Transverse colon (tissue), 4 donors: ENCODE measurements at regions not wholly inside any gene's neighbourhood (a gene's known extent, or its start where the extent isn't known, plus 50 kb on each side); places are given as distances from the start of the nearest gene placed in this dataset.
"Not testable (repeated sequence)": the region's sequence is repeated elsewhere in the genome, so short reads cannot be mapped to it uniquely, and the experiment has no call there.

Experiments used
- DNase-seq: peaks from one replicate; pipeline ENCODE4 v3.0.0-alpha.2; 2019
- H3K27ac ChIP-seq, 4 donors: fragments of 200-600 bp; sonication (generic); 2 replicates each; pipeline ENCODE4 v1.5.1; 2016 to 2018; ENCODE audit warnings: inconsistent platforms in 4 of 4
- H3K27me3 ChIP-seq: fragments of 200-600 bp; sonication (generic); 2 replicates; pipeline ENCODE4 v1.5.1; 2017; ENCODE audit warnings: inconsistent platforms
- H3K36me3 ChIP-seq, 4 donors: fragments of 200-600 bp; sonication (generic); 2 replicates each; pipeline ENCODE4 v1.5.1; 2017 to 2019; ENCODE audit warnings: inconsistent platforms in 4 of 4
- H3K4me1 ChIP-seq, 4 donors: fragments of 200-600 bp; sonication (generic); 2 replicates each; pipeline ENCODE4 v1.5.1; 2017 to 2020; ENCODE audit warnings: inconsistent platforms in 4 of 4
- H3K4me3 ChIP-seq, 4 donors: fragments of 200-600 bp; sonication (generic); 1 replicate in 1 of 4; 2 replicates in 3 of 4; pipeline versions ENCODE4 v1.5.1 to v1.6.1; 2017 to 2019; ENCODE audit warnings: inconsistent platforms in 4 of 4
- H3K9me3 ChIP-seq, 2 donors: fragments of 200-600 bp; sonication (generic); 2 replicates each; pipeline ENCODE4 v1.5.1; 2017 to 2019; ENCODE audit warnings: inconsistent platforms in 2 of 2
- CTCF ChIP-seq, 5 experiments: fragments of 200-600 bp in 3 of 5; fragments of 450-650 bp in 2 of 5; sonication (generic) in 3 of 5; IDR thresholded peaks; 1 replicate in 2 of 5; 2 replicates in 3 of 5; pipeline ENCODE4 v1.5.1; 2016 to 2017; ENCODE audit warnings: antibody characterized with exemption in 5 of 5, inconsistent platforms in 3 of 5, mild to moderate bottlenecking in 2 of 5, moderate library complexity in 1 of 5
- EP300 ChIP-seq: sonication (generic); formaldehyde crosslinking; IDR thresholded peaks from one replicate; pipeline ENCODE4 v1.6.1; 2017; ENCODE audit warnings: antibody characterized with exemption, low read depth
- POLR2A ChIP-seq: fragments of 450-650 bp; IDR thresholded peaks from one replicate; pipeline ENCODE4 v1.6.1; 2016; ENCODE audit warnings: antibody characterized with exemption, mild to moderate bottlenecking, moderate library complexity
- POLR2AphosphoS5 ChIP-seq, 3 donors: sonication (generic); formaldehyde crosslinking; IDR thresholded peaks; one replicate each; pipeline ENCODE4 v1.6.1; 2016; ENCODE audit warnings: antibody characterized with exemption in 3 of 3
- WGBS, 2 donors: methylation state at CpG; one replicate each; pipeline ENCODE4 v1.1.5; 2018; ENCODE audit warnings: low coverage in 1 of 2; 5-methylcytosine and 5-hydroxymethylcytosine counted together
- in situ Hi-C, 4 donors: fragments of 200-750 bp; cut with MboI; loops; one replicate each; pipeline versions ENCODE4 v1.15.0 to v1.15.1; 2017; ENCODE audit warnings: low sequenced_read_pairs in 3 of 4, low pct_ligation_motif_present in 1 of 4, low pct_unique_long_range_greater_than_20kb in 1 of 4
- intact Hi-C: fragments of 100-400 bp; cut with DNase I; formaldehyde crosslinking; loops from one replicate; pipeline ENCODE4 v1.15.1; 2023; ENCODE audit warnings: low total_unique reads

- intact Hi-C loops: no loop called here
- Histone ChIP-seq H3K4me3 (no peak overlapping the region), H3K36me3 (no peaks in the 10 kb centered on the region), H3K27ac (no peak overlapping the region), H3K9me3 (no peaks in the 10 kb centered on the region), H3K27me3 (no peaks in the 10 kb centered on the region), H3K4me1 (no peaks in the 10 kb centered on the region)
- no peak for DNase-seq
- no peak for TF ChIP-seq POLR2A
- in situ Hi-C loops: no loop called here
Measured at GRCh38 chr7:119896386-119896785, 376.6 kb upstream of the KCND2 start.

DNA sequence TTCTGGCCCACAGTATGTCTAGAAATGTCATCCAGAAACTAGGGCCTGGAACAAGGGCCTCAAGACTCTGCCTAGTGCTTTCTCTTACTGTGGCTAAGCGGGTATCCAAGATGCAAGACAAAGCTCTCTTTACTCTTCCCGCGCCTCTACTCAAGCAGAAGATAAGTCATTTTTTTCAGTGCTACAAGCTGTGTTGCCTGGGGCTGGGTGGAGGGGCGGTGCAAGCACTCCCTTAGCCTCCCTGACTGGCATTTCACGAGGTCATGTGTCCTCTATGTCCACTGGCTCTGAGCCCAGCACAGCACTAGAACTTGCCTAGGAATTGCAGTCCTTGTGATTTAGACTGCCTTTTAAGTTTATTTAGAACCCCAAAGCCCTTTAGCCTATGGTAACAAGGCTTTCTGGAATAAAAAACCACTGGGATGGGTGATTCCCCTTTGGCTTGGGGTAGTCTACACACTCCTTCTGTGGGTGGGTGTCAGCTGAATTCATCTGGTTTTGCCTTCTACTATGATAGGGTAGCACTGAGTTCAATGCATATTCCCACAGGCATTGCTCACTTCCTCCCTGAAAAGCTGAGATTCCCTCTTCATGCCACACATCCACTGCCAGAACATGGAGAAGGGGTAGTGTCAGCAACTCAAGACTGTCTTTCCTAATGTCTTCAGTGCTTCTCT is 371.8 kb upstream of the KCND2 start:
- no peak overlapping the region for H3K4me3 ChIP-seq
- H3K9me3 ChIP-seq: no peaks in the 10 kb centered on the region
- intact Hi-C loops (no loop called here), in situ Hi-C loops (no loop called here)
- no peak for DNase-seq
- 68% methylated on average over 5 of the region's 5 CpGs; no CpG with 5 or more reads in 1 of the 2 donors for WGBS, 2 donors
- no peaks in the 10 kb centered on the region for H3K36me3 ChIP-seq
- no peaks in the 10 kb centered on the region for H3K27me3 ChIP-seq
- H3K27ac ChIP-seq: no peak overlapping the region
- TF ChIP-seq POLR2AphosphoS5 (IDR thresholded peaks at IDR 0.05): no peak
- no peak for TF ChIP-seq POLR2A
- TF ChIP-seq CTCF (IDR thresholded peaks at IDR 0.05): no peak
- TF ChIP-seq EP300: no peak
- H3K4me1 ChIP-seq: no peaks in the 10 kb centered on the region

DNA sequence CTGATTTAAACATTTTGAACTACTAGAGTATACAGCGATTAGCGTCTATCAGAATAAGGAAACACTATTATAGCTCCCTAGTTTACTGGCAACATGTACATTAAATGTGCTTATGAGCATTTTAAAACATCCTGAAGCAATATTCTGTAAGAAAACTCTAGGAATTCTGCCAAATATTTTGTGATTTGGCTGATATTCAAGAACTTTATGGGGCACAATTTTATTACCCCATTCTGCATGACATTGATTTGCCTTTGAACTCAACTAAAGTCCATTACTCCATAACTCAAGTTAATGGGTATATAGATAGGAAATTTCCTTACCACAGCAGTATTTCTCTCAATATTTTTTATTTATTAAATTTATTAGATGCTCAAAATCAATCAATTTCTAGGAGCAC is 369.9 kb upstream of the KCND2 start:
- intact Hi-C loops (no loop called here), in situ Hi-C loops (no loop called here)
- Histone ChIP-seq H3K4me1 (no peaks in the 10 kb centered on the region), H3K27ac (no peak overlapping the region), H3K36me3 (no peaks in the 10 kb centered on the region), H3K4me3 (no peak overlapping the region), H3K9me3 (no peaks in the 10 kb centered on the region), H3K27me3 (no peaks in the 10 kb centered on the region)
- TF ChIP-seq CTCF (IDR thresholded peaks at IDR 0.05) (no peak), POLR2A (no peak), EP300 (no peak), POLR2AphosphoS5 (IDR thresholded peaks at IDR 0.05) (no peak)
- no peak for DNase-seq
- WGBS, 2 donors: 84 to 89% methylated on average over 2 of the region's 2 CpGs

DNA sequence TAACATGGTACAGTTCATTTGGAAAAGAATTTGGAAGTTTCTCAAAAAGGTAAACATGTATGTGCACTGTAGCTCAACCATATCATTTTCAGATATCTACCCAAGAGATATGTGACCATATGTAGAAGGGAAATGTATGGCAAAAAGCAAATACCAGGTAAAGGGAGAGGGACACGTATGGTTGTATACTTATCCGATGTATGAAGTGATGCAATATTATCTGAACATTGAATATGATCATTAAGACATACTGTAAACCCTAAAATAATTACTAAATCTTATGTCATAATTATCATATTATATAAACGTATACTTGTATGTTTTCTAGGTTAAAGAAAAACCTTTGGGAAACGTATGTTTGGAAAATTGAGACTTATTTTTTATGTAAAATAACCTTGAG is 367.5 kb upstream of the KCND2 start:
- Histone ChIP-seq H3K36me3 (no peaks in the 10 kb centered on the region), H3K4me3 (no peak overlapping the region), H3K27ac (no peak overlapping the region), H3K4me1 (no peaks in the 10 kb centered on the region), H3K9me3 (no peaks in the 10 kb centered on the region), H3K27me3 (no peaks in the 10 kb centered on the region)
- in situ Hi-C loops: no loop called here
- TF ChIP-seq EP300 (no peak), POLR2AphosphoS5 (IDR thresholded peaks at IDR 0.05) (no peak), CTCF (IDR thresholded peaks at IDR 0.05) (no peak), POLR2A (no peak)
- no peak for DNase-seq
- WGBS, 2 donors: 74 to 75% methylated on average over 4 of the region's 4 CpGs
- intact Hi-C loops: no loop called here

DNA sequence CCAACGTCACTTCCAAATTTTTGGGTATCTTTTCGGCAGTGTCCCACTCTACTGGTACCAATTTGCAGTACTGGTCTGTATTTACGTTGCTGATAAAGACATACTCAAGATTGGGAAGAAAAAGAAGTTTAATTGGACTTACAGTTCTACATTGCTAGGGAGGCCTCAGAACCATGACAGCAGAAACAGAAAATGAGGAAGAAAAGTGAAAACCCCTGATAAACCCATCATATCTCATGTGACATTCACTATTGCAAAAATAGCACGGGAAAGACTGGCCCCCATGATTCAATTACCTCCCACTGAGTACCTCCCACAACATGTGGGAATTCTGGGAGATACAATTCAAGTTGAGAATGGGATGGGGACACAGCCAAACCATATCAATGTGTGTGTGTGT is 364.0 kb upstream of the KCND2 start:
- H3K27me3 ChIP-seq: no peaks in the 10 kb centered on the region
- no peak for DNase-seq
- WGBS, 2 donors: 67 to 69% methylated on average over 4 of the region's 4 CpGs
- H3K4me3 ChIP-seq: no peak overlapping the region
- TF ChIP-seq POLR2A (no peak), CTCF (IDR thresholded peaks at IDR 0.05) (no peak), EP300 (no peak), POLR2AphosphoS5 (IDR thresholded peaks at IDR 0.05) (no peak)
- no peaks in the 10 kb centered on the region for H3K9me3 ChIP-seq
- H3K4me1 ChIP-seq: no peaks in the 10 kb centered on the region
- in situ Hi-C loops: no loop called here
- H3K27ac ChIP-seq: no peak overlapping the region
- intact Hi-C loops: no loop called here
- no peaks in the 10 kb centered on the region for H3K36me3 ChIP-seq

GRCh38 chr7:119914119-119914518 is 358.9 kb upstream of the KCND2 start:
- H3K27ac ChIP-seq, H3K36me3 ChIP-seq, H3K4me1 ChIP-seq, in situ Hi-C loops, H3K27me3 ChIP-seq, H3K9me3 ChIP-seq, DNase-seq, H3K4me3 ChIP-seq, intact Hi-C loops: not testable (repeated sequence)
